GM13977 (cell line): ENCODE measurements at regions not wholly inside any gene's neighbourhood (a gene's known extent, or its start where the extent isn't known, plus 50 kb on each side); places are given as distances from the start of the nearest gene placed in this dataset.

Source experiments
- DNase-seq: peaks from one replicate; pipeline ENCODE4 v3.0.0; 2012; ENCODE audit warnings: low spot score
- CTCF ChIP-seq: IDR thresholded peaks from 2 replicates; pipeline ENCODE4 v1.5.1; 2012; ENCODE audit warnings: mild to moderate bottlenecking, control low read depth; ENCODE audit not compliant: insufficient read depth; ENCODE audit errors: extremely low read depth, missing control alignments
- in situ Hi-C: fragments of 300-500 bp; cut with MboI; formaldehyde crosslinking; loops from one replicate; pipeline ENCODE4 v1.12.0; 2022; ENCODE audit warnings: low sequenced_read_pairs, low pct_unique_long_range_greater_than_20kb, mixed read lengths, inconsistent platforms; ENCODE audit not compliant: unreplicated experiment

- DNase-seq, result no peak
- in situ Hi-C loops, result no loop called here
- no peak for TF ChIP-seq CTCF
Measured at GRCh38 chr1:193634876-193635275, 448.5 kb upstream of the B3GALT2 start.

- in situ Hi-C loops, result no loop called here
- TF ChIP-seq CTCF, result no peak
- DNase-seq, result no peak
Measured at GRCh38 chr1:193634470-193634869, 448.1 kb upstream of the B3GALT2 start.

- in situ Hi-C loops, result no loop called here
- no peak for TF ChIP-seq CTCF
Measured at GRCh38 chr1:193633991-193634390, 447.6 kb upstream of the B3GALT2 start.

GRCh38 chr1:193633093-193633492 is 446.7 kb upstream of the B3GALT2 start:
- in situ Hi-C loops, result no loop called here
- DNase-seq, result no peak
- TF ChIP-seq CTCF, result no peak

More at GRCh38 chr1:193633991-193634390, 447.6 kb upstream of the B3GALT2 start:
- no peak for DNase-seq

- in situ Hi-C loops, result no loop called here
- no peak for TF ChIP-seq CTCF
- DNase-seq, result no peak
Measured at GRCh38 chr1:193631306-193631705, 444.9 kb upstream of the B3GALT2 start.

GRCh38 chr1:193629875-193630274 is 443.5 kb upstream of the B3GALT2 start:
- in situ Hi-C loops, result no loop called here
- TF ChIP-seq CTCF, result no peak
- no peak for DNase-seq

GRCh38 chr1:193626695-193627094 is 440.3 kb upstream of the B3GALT2 start:
- no peak for DNase-seq
- in situ Hi-C loops, result no loop called here
- no peak for TF ChIP-seq CTCF
